ENCODE measurements at regions not wholly inside any gene's neighbourhood (a gene's known extent, or its start where the extent isn't known, plus 50 kb on each side); places are given as distances from the start of the nearest gene placed in this dataset.

DNA sequence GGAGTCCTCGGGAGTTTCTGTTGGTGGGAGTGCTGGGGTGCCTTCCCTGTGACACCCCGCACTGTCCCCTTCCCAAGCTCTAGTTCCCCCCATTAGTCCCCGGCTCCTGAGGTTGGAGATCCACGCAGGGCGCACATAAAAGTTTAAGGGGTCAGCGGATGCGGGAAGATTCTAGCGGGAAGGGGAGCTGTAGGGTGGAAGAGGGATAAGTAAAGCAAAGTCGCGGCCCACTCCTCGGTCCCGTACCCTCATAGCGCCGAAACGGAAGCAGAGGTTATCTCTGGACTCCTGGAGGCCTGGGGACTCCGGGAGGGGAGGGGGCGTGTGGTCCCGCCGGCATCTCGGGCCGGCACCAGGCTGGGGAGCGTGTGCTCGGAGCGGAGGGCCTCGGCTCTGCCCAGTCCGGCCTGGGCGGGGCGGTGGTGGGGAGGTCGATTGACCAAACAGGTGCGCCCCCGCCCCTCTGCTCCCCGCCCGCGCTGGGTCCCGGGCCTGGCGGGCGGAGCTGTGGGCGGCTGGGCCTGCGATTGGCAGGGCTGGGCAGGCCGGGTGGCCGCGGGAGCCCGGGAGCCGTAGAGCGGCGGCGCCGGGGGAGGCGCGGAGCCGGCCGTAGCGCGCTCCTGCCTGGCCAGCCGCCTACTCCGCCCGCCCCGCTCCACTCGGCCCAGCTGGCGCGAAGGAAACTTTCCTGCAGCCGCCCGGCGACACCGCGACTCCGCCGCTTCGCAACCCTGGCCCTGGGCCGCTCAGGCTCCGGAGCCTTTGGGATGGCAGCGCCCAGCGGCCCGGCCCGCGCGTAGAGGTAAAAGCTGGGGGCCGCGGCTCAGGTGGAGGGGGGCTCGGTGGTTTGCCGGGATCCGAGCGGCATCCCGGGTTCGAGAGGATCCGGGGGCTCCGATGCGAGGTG, 52.2 kb upstream of the DAB2IP start (continued):
- no peak for TF ChIP-seq ZNF570 (CRISPR knock-in tag; IDR thresholded peaks at IDR 0.05; ENCODE audit: borderline replicate concordance)
- no peak for TF ChIP-seq EZH2 (conservative IDR thresholded peaks at IDR 0.05; ENCODE audit: low read depth, low read length)
- 0 out of 2 replicates have a peak, but pooled peaks have one; percentile 43 for TF ChIP-seq KMT2A (CRISPR knock-in tag; IDR thresholded peaks at IDR 0.05)
- TF ChIP-seq ZBTB38 (CRISPR knock-in tag; IDR thresholded peaks at IDR 0.05), result 0 out of 2 replicates have a peak, but pooled peaks have one; percentile 10
- 0 out of 2 replicates have a peak, but pooled peaks have one; percentile 12 for TF ChIP-seq HMG20B (CRISPR knock-in tag; conservative IDR thresholded peaks at IDR 0.05)
- TF ChIP-seq DNMT1 (CRISPR knock-in tag; IDR thresholded peaks at IDR 0.05), result no peak
- TF ChIP-seq, protein P1, sequence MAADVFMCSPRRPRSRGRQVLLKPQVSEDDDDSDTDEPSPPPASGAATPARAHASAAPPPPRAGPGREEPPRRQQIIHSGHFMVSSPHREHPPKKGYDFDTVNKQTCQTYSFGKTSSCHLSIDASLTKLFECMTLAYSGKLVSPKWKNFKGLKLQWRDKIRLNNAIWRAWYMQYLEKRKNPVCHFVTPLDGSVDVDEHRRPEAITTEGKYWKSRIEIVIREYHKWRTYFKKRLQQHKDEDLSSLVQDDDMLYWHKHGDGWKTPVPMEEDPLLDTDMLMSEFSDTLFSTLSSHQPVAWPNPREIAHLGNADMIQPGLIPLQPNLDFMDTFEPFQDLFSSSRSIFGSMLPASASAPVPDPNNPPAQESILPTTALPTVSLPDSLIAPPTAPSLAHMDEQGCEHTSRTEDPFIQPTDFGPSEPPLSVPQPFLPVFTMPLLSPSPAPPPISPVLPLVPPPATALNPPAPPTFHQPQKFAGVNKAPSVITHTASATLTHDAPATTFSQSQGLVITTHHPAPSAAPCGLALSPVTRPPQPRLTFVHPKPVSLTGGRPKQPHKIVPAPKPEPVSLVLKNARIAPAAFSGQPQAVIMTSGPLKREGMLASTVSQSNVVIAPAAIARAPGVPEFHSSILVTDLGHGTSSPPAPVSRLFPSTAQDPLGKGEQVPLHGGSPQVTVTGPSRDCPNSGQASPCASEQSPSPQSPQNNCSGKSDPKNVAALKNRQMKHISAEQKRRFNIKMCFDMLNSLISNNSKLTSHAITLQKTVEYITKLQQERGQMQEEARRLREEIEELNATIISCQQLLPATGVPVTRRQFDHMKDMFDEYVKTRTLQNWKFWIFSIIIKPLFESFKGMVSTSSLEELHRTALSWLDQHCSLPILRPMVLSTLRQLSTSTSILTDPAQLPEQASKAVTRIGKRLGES (CRISPR knock-in tag; IDR thresholded peaks at IDR 0.05; ENCODE audit: borderline replicate concordance), result no peak
- no peak for TF ChIP-seq EEA1 (CRISPR knock-in tag; IDR thresholded peaks at IDR 0.05; ENCODE audit: borderline replicate concordance)
- peak; percentile 51 for TF ChIP-seq SAP130 (CRISPR knock-in tag; IDR thresholded peaks at IDR 0.05; ENCODE audit: low read depth)
- TF ChIP-seq RCOR2 (CRISPR knock-in tag; IDR thresholded peaks at IDR 0.05), result no peak
- no peak for TF ChIP-seq REPIN1 (CRISPR knock-in tag; IDR thresholded peaks at IDR 0.05; ENCODE audit: borderline replicate concordance, low read depth)
- TF ChIP-seq SAFB2 (CRISPR knock-in tag; IDR thresholded peaks at IDR 0.05; ENCODE audit: borderline replicate concordance, low read depth), result no peak
- no peak for TF ChIP-seq CREM (IDR thresholded peaks at IDR 0.05)
- TF ChIP-seq CREM (CRISPR knock-in tag; IDR thresholded peaks at IDR 0.05), result no peak
- TF ChIP-seq, protein P2, sequence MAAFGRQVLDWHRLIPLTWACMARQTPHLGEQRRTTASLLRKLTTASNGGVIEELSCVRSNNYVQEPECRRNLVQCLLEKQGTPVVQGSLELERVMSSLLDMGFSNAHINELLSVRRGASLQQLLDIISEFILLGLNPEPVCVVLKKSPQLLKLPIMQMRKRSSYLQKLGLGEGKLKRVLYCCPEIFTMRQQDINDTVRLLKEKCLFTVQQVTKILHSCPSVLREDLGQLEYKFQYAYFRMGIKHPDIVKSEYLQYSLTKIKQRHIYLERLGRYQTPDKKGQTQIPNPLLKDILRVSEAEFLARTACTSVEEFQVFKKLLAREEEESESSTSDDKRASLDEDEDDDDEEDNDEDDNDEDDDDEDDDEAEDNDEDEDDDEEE (CRISPR knock-in tag; IDR thresholded peaks at IDR 0.05), result no peak; the same call in 1 of the 2 replicates
- TF ChIP-seq ZNF121 (CRISPR knock-in tag; IDR thresholded peaks at IDR 0.05), result no peak
- TF ChIP-seq, protein P3, sequence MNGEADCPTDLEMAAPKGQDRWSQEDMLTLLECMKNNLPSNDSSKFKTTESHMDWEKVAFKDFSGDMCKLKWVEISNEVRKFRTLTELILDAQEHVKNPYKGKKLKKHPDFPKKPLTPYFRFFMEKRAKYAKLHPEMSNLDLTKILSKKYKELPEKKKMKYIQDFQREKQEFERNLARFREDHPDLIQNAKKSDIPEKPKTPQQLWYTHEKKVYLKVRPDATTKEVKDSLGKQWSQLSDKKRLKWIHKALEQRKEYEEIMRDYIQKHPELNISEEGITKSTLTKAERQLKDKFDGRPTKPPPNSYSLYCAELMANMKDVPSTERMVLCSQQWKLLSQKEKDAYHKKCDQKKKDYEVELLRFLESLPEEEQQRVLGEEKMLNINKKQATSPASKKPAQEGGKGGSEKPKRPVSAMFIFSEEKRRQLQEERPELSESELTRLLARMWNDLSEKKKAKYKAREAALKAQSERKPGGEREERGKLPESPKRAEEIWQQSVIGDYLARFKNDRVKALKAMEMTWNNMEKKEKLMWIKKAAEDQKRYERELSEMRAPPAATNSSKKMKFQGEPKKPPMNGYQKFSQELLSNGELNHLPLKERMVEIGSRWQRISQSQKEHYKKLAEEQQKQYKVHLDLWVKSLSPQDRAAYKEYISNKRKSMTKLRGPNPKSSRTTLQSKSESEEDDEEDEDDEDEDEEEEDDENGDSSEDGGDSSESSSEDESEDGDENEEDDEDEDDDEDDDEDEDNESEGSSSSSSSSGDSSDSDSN (CRISPR knock-in tag; IDR thresholded peaks at IDR 0.05), result peak; percentile 82
- TF ChIP-seq KLF9 (CRISPR knock-in tag; IDR thresholded peaks at IDR 0.05; ENCODE audit: low read depth), result no peak
- TF ChIP-seq ZZZ3 (CRISPR knock-in tag; IDR thresholded peaks at IDR 0.05; ENCODE audit: borderline replicate concordance), result no peak
- TF ChIP-seq, protein P4, sequence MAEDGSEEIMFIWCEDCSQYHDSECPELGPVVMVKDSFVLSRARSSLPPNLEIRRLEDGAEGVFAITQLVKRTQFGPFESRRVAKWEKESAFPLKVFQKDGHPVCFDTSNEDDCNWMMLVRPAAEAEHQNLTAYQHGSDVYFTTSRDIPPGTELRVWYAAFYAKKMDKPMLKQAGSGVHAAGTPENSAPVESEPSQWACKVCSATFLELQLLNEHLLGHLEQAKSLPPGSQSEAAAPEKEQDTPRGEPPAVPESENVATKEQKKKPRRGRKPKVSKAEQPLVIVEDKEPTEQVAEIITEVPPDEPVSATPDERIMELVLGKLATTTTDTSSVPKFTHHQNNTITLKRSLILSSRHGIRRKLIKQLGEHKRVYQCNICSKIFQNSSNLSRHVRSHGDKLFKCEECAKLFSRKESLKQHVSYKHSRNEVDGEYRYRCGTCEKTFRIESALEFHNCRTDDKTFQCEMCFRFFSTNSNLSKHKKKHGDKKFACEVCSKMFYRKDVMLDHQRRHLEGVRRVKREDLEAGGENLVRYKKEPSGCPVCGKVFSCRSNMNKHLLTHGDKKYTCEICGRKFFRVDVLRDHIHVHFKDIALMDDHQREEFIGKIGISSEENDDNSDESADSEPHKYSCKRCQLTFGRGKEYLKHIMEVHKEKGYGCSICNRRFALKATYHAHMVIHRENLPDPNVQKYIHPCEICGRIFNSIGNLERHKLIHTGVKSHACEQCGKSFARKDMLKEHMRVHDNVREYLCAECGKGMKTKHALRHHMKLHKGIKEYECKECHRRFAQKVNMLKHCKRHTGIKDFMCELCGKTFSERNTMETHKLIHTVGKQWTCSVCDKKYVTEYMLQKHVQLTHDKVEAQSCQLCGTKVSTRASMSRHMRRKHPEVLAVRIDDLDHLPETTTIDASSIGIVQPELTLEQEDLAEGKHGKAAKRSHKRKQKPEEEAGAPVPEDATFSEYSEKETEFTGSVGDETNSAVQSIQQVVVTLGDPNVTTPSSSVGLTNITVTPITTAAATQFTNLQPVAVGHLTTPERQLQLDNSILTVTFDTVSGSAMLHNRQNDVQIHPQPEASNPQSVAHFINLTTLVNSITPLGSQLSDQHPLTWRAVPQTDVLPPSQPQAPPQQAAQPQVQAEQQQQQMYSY (CRISPR knock-in tag; IDR thresholded peaks at IDR 0.05), result peak; percentile 21; the same call in 1 of the 2 replicates
